ENCODE measurements at regions not wholly inside any gene's neighbourhood (a gene's known extent, or its start where the extent isn't known, plus 50 kb on each side); places are given as distances from the start of the nearest gene placed in this dataset.

- BruUV-seq (replicated peaks) = no TSS peak
- Histone ChIP-seq H3K27me3 (ENCODE audit: insufficient read depth, low read length) (0 out of 2 replicates have a peak, but pooled peaks cover 4% of the 10 kb centered on the region), H3K36me3 (ENCODE audit: control insufficient read depth in 1 of 2, insufficient read depth in 2 of 2, low read length in 2 of 2) (no peaks in the 10 kb centered on the region), H3K4me2 (ENCODE audit: low read length) (no peak overlapping the region), H2AFZ (ENCODE audit: low read depth, low read length, poor library complexity, severe bottlenecking) (no peak overlapping the region), H4K20me1 (ENCODE audit: insufficient read depth) (no peaks in the 10 kb centered on the region), H3K79me2 (ENCODE audit: insufficient read depth, low read length) (no peaks in the 10 kb centered on the region), H3K9me3 (ENCODE audit: control insufficient read depth in 1 of 2, insufficient read depth in 1 of 2, low read depth in 1 of 2, low read length in 2 of 2) (no peaks in the 10 kb centered on the region), H3K4me1 (ENCODE audit: control insufficient read depth in 1 of 2, insufficient read depth in 2 of 2, low read length in 2 of 2) (no peaks in the 10 kb centered on the region), H3K4me3 (replicated peaks in 1 of 2; ENCODE audit: low read depth in 1 of 2, low read length in 2 of 2) (no peak overlapping the region), H3K9ac (ENCODE audit: low read length) (no peak overlapping the region), H3K27ac (ENCODE audit: low read depth, low read length) (no peak overlapping the region), H3K9me2 (ENCODE audit: insufficient read depth) (no peaks in the 10 kb centered on the region)
- ATAC-seq (no peak), DNase-seq (ENCODE audit: low read depth, low spot score) (no peak)
- intact Hi-C loops (cut with micrococcal nuclease) = no loop called here
- POLR2A ChIA-PET = no interaction called here
- CTCF ChIA-PET = interaction anchor here (1.2 to 6.6 kb wide), 2 partner anchors 11 to 258 kb away, joined by 5 to 83 read pairs; no protein-coding TSS in a partner anchor
- TF ChIP-seq ELF1 (IDR thresholded peaks at IDR 0.05; ENCODE audit: borderline replicate concordance, low read depth) (no peak), ZNF274 (IDR thresholded peaks at IDR 0.05; ENCODE audit: low read depth, low read length) (no peak), FOSL1 (IDR thresholded peaks at IDR 0.05; ENCODE audit: low read depth) (no peak), RAD21 (IDR thresholded peaks at IDR 0.05; ENCODE audit: low read depth) (no peak), REST (IDR thresholded peaks at IDR 0.05; ENCODE audit: low read depth) (no peak), TCF7L2 (IDR thresholded peaks at IDR 0.05; ENCODE audit: borderline replicate concordance, extremely low read depth, insufficient read depth, insufficient read length) (no peak), EZH2 (IDR thresholded peaks at IDR 0.05) (no peak), POLR2AphosphoS5 (IDR thresholded peaks at IDR 0.05; ENCODE audit: low read depth, low read length) (no peak), JUND (IDR thresholded peaks at IDR 0.05) (no peak), SP1 (IDR thresholded peaks at IDR 0.05; ENCODE audit: low read depth) (no peak), SIN3A (IDR thresholded peaks at IDR 0.05; ENCODE audit: low read depth) (no peak)
- TF ChIP-seq, protein P1, sequence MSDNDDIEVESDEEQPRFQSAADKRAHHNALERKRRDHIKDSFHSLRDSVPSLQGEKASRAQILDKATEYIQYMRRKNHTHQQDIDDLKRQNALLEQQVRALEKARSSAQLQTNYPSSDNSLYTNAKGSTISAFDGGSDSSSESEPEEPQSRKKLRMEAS (IDR thresholded peaks at IDR 0.05) = no peak
- TF ChIP-seq, protein P2, sequence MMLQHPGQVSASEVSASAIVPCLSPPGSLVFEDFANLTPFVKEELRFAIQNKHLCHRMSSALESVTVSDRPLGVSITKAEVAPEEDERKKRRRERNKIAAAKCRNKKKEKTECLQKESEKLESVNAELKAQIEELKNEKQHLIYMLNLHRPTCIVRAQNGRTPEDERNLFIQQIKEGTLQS (IDR thresholded peaks at IDR 0.05) = no peak
- TF ChIP-seq, protein P3, sequence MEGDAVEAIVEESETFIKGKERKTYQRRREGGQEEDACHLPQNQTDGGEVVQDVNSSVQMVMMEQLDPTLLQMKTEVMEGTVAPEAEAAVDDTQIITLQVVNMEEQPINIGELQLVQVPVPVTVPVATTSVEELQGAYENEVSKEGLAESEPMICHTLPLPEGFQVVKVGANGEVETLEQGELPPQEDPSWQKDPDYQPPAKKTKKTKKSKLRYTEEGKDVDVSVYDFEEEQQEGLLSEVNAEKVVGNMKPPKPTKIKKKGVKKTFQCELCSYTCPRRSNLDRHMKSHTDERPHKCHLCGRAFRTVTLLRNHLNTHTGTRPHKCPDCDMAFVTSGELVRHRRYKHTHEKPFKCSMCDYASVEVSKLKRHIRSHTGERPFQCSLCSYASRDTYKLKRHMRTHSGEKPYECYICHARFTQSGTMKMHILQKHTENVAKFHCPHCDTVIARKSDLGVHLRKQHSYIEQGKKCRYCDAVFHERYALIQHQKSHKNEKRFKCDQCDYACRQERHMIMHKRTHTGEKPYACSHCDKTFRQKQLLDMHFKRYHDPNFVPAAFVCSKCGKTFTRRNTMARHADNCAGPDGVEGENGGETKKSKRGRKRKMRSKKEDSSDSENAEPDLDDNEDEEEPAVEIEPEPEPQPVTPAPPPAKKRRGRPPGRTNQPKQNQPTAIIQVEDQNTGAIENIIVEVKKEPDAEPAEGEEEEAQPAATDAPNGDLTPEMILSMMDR (IDR thresholded peaks at IDR 0.05 in 2 of 3, conservative IDR thresholded peaks at IDR 0.05 in 1 of 3; ENCODE audit: borderline replicate concordance in 1 of 3, insufficient read depth in 1 of 3, low read depth in 2 of 3, low read length in 2 of 3) = no peak
- RAD21 ChIA-PET (ENCODE audit: low non-redundant PET in 1 of 2, low total read pairs in 2 of 2, uncharacterized antibody in 2 of 2, unreplicated experiment in 2 of 2) = no interaction called here
These were observed 59.4 kb upstream of the CAST start for GRCh38 chr5:96602776-96603175.

All from HCT116 (cell line).